GM19239 (cell line): ENCODE measurements at regions not wholly inside any gene's neighbourhood (a gene's known extent, or its start where the extent isn't known, plus 50 kb on each side); places are given as distances from the start of the nearest gene placed in this dataset.
"Not testable (repeated sequence)": the region's sequence is repeated elsewhere in the genome, so short reads cannot be mapped to it uniquely, and the experiment has no call there.

Experiments used
- DNase-seq: peaks from one replicate; pipeline ENCODE4 v3.0.0; 2011; ENCODE audit warnings: low spot score; ENCODE audit not compliant: insufficient read length
- FAIRE-seq: peaks from 2 replicates; lab custom pipeline; 2011; peaks lifted over from hg19 to GRCh38; lab: Jason Lieb, UNC

GRCh38 chr12:127925971-127926370 is 341.0 kb upstream of the TMEM132C start:
- no peak for DNase-seq
- FAIRE-seq = no peak

DNA sequence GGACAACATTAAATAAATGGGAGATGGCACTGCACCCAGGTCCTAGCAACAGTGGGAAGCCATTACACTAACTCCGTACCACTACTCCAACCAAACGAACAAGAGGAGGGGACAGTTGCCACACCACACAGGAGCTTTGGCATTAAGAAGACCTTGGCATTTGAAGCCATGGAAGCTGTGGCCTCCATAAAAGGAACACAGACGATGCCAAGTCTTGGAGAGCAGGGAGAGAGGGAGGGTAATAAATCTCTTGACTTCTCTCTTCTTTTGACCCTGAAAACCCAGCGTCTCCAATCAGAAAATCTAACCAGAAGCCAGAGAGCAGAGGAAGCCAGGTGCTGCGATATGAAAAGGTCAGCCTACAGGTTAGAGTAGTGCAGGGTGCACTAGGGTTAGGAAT is 338.8 kb upstream of the TMEM132C start:
- FAIRE-seq (no peak), DNase-seq (no peak)

DNA sequence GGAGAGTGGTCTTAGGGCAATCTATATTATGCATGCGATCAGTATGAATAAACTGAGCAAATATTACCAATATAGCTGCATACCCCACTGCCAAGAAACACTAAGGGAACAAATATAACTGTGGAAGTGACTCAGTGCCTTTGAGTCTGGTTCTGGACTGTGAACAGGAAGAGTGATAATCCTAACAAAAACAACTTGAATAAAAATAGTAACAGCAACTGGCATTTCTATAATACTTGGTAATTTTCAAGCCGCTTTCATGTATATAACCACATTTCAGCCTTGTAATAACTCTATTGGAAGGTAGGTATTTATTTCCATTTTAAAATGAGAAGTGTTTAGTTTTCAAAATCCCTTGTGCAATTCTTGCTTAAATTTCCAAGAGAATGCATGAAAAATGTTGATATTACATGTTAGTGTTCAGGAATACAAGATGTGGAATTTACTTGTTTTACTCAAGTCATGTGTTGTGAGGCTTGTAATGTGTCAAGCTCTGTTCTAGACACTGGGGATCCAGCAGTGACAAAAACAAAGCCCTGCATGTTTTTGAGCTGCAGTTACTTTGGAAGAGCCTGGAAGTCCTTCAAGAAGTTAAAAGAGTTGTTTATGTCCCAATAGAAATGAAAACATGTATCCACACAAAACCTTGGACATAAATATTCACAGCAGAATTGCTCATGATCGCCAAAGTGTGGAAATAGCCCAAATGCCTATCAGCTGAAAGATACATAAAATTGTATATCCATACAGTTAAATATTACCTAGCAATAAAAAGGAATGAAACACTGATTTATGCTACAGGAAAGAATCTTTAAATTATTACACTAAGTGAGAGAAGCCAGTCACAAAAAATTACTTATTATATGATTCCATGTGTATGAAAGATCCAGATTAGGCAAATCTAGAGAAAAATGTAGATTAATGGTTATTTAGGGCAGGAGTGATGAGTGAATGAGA is 338.1 kb upstream of the TMEM132C start:
- no peak for FAIRE-seq
- DNase-seq = no peak

DNA sequence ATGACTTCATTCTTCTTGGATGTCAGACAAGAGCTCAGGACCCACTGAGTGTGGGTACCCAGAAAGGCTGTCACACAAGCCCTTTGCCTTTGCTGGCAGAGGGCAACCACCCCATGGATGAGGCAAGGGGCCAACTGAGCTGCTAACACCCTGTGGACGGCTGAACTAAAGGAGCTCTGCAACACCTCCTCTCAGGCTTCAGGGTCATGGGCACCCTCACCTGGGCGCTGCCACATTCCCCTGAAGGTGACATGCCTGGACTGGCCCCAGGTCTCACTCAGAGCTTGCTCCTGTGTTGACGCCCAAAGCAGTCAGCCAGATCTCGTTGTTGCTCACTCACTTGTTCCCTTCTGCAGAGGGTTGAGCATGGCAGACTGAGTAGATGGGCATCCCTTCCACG is 336.8 kb upstream of the TMEM132C start:
- FAIRE-seq = no peak
- no peak for DNase-seq

DNA sequence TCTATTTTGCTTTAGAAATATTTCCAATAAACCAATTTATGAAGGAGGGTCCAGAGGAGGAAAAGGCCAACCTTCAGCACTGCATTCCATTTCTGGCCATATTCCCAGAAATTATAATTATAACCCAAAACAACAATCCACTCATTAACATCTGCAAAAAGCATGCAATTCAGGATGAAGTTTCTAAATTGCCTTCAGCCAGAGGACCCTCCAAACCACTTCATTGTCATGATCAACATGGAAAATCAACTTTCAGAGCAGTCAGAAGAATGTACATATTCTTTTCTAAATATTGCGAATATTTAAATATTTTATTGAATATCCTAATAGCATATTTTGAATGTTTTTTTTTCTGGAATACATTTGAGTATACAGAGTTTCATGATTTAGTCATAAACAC is 332.6 kb upstream of the TMEM132C start:
- DNase-seq = no peak
- FAIRE-seq = no peak

DNA sequence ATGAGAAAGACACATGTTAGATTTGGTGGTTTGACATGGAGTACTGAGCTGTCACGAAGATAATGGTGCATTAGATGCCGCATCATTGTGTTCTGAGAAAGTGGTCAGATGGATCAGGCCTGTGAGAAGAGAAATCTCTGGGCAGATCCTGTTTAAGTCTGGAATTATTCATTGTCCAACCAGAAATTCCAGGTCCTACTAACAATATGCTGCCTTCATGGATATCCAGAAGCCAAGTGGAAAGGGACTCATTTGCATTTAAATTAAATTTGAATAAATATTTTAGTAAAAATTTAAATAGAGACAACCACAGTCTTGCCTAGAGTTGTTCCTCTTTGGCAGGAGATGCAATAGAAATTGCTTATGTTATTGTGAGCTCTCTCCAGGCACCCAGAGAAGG is 330.5 kb upstream of the TMEM132C start:
- FAIRE-seq = no peak
- DNase-seq = no peak

DNA sequence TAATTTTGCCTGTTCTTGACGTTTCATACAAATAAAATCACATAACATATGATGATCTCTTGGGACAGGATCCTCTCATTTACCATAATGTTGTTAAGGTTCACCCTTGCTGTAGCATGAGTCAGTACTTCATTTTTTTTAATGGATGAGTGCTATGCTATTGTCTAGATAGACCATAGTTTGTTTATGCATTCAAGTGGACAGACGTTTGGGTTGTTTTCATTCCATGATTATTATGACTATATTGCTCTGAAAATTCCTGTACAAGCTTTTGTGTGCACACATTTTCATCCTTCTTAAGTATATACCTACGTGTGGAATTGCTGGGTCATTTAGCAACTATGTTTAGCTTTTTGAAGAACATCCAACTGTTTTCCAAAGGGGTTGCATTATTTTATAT is 325.6 kb upstream of the TMEM132C start:
- DNase-seq (no peak), FAIRE-seq (no peak)

DNA sequence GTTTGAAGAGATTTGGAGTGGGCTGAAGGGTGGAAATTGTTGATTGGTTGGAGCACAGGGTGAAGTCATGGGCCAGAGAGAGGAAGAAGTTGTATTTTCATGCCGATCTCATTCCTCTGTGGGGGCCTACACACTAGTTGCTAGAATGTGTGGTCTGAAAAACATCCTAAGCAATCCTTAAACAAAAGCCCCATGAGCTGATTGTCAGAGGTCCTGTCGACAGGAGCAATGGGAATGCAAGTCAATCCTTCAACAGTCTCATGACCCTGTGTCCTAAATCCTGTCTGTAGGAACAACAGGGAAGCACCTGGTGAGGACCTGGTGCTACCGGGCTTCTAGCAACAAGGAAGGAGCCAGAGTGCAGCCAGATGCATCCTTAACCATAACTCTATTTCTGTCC is 324.0 kb upstream of the TMEM132C start:
- DNase-seq = no peak
- FAIRE-seq = no peak

DNA sequence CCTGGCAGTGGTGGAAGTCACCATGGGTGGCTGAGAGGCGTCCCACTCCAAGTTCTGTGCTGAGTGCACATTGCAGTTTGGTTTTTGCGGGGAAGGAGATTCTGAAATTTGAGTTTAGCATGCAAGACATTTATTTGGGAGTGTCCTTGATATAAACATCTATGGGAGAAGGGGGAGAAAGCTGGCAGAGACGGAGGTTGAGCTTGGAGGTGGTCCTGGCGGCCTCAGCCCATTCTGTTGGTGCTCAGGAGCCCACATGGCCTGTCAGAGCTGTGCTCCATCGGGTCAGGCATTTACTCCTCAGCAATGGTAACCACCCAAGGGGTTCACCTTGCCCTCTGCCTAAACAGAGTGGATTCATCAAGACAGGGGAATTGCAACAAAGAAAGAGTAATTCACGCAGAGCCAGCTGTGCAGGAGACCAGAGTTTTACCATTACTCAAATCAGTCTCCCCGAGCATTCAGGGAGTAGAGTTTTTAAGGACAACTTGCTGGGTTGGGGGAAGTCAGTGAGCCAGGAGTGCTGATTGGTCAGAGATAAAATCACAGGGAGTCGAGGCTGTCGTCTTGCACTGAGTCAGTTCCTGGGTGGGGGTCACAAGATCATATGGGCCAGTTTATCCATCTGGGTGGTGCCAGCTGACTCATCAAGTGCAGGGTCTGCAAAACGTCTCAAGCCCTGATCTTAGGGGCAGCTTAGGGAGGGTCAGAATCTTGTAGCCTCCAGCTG is 323.3 kb upstream of the TMEM132C start:
- DNase-seq (no peak), FAIRE-seq (no peak)

DNA sequence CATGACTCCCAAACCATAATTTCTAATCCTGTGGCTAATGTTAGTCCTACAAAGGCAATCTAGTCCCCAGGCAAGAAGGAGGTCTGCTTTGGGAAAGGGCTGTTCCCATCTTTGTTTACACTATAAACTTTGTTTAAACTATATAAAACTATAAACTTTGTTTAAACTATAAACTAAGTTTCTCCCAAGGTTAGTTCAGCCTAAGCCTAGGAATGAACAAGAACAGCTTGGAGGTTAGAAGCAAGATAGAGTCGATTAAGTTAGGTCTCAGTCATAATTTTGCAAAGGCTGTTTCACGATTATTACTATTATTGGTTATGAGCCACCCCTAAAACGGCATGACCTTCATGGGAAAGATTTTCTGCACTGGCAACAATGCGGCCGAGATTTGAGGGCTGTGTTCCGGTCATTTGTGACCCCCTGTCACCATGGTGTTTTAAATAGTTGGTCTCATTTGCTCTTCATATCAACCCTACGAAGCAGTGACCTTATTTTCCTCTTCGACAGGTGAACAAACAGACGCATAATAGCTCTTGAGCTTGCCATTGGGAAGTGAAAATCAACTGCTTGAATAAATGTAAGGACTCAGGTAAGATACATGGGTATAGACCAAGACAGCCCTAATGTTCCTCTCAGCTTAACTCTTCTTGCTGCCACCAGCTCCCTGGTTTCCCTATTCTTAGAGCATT is 322.6 kb upstream of the TMEM132C start:
- FAIRE-seq = no peak
- no peak for DNase-seq

GRCh38 chr12:127957001-127957660 is 309.8 kb upstream of the TMEM132C start:
- no peak for DNase-seq
- no peak for FAIRE-seq

DNA sequence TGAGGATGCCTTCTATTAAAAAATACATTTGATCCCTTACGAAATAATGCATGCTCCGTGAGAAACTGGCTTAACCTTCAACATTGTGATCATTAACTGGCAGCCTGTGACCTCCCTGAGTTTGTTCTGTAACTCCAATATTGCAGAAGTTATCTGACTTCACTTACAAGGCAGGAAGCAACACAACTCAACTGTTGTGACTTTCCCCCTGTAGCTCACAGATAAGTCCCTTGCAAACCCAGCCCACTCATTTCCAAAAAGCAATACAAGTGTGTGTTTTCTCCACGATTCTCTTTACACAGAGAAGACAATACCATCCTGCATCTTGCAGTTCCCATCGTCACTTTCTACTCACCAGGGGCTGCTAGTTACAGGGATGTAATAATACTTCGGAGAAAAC is 304.7 kb upstream of the TMEM132C start:
- FAIRE-seq (no peak), DNase-seq (no peak)

- DNase-seq (no peak), FAIRE-seq (no peak)
Measured at GRCh38 chr12:127963933-127964332, 303.0 kb upstream of the TMEM132C start.

DNA sequence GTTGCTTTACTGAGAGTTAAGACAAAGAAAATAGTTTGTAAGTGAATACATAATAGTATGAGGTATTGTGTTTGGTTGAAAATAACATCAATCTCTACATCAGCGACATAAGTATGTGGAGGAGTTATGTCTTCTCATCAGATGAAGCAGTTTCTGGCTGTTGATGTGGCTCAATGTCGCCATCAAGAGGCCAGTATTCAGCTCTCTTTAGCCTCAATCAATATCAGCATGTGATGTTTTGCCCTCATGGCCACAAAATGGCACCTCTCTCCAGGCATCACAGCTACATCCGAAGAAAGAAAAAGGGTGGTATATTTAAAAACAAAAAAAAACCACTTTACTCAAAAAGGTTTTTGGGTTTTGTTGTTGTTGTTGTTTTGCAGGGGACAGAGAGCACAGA is 302.3 kb upstream of the TMEM132C start:
- FAIRE-seq (no peak), DNase-seq (no peak)

GRCh38 chr12:127966331-127966730 is 300.6 kb upstream of the TMEM132C start:
- no peak for FAIRE-seq
- no peak for DNase-seq

GRCh38 chr12:127970491-127970890 is 296.5 kb upstream of the TMEM132C start:
- no peak for DNase-seq
- FAIRE-seq = no peak

DNA sequence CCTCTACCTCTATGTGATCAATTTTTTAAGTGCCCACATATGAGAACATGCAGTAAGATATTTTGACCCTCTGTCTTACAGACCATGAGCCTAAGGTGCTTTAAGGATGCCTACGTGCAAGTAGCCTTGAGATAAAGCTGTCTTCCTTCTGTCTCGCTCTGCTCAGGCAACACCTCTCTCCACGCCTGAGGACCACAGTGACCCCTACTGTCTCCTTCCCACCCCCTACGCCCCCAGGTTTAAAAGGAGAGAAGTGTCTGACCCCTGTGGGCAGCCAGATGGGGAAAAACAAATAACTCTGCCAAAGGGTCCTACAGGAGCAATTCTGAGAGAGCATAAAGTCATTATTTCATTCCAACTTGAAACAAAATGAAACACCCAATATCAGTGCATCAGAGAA is 286.4 kb upstream of the TMEM132C start:
- FAIRE-seq (no peak), DNase-seq (no peak)

GRCh38 chr12:127981875-127982274 is 285.1 kb upstream of the TMEM132C start:
- no peak for DNase-seq
- no peak for FAIRE-seq

- not testable (repeated sequence) for DNase-seq, FAIRE-seq
Measured at GRCh38 chr12:127983213-127983791, 283.7 kb upstream of the TMEM132C start.
